Germinal center (tissue), 1 donor: ENCODE measurements at regions not wholly inside any gene's neighbourhood (a gene's known extent, or its start where the extent isn't known, plus 50 kb on each side); places are given as distances from the start of the nearest gene placed in this dataset.

Source experiments
- DNase-seq: peaks from one replicate; pipeline ENCODE4 v3.0.0; 2012; ENCODE audit warnings: mixed read lengths, low spot score

- no peak for DNase-seq
Measured at GRCh38 chr1:112219267-112219666, 176.7 kb upstream of the CTTNBP2NL start.

GRCh38 chr1:112230232-112230631 lies 165.8 kb upstream of the CTTNBP2NL start:
- DNase-seq: no peak

- no peak for DNase-seq
Measured at GRCh38 chr1:112231331-112231730, 164.7 kb upstream of the CTTNBP2NL start.

GRCh38 chr1:112232848-112233247 lies 163.2 kb upstream of the CTTNBP2NL start:
- no peak for DNase-seq

- no peak for DNase-seq
Measured at GRCh38 chr1:112234710-112235109, 161.3 kb upstream of the CTTNBP2NL start.

GRCh38 chr1:112237983-112238545 lies 157.9 kb upstream of the CTTNBP2NL start:
- no peak for DNase-seq

GRCh38 chr1:112239683-112240330 lies 156.2 kb upstream of the CTTNBP2NL start:
- no peak for DNase-seq

GRCh38 chr1:112242470-112242869 lies 153.5 kb upstream of the CTTNBP2NL start:
- no peak for DNase-seq

GRCh38 chr1:112244131-112244530 lies 151.9 kb upstream of the CTTNBP2NL start:
- no peak for DNase-seq

GRCh38 chr1:112245114-112245513 lies 150.9 kb upstream of the CTTNBP2NL start:
- DNase-seq: no peak

- DNase-seq: no peak
Measured at GRCh38 chr1:112247036-112247597, 148.9 kb upstream of the CTTNBP2NL start.

- DNase-seq: no peak
Measured at GRCh38 chr1:112247961-112248360, 148.1 kb upstream of the CTTNBP2NL start.

- no peak for DNase-seq
Measured at GRCh38 chr1:112250892-112251291, 145.1 kb upstream of the CTTNBP2NL start.

GRCh38 chr1:112251766-112252506 lies 144.1 kb upstream of the CTTNBP2NL start:
- DNase-seq: no peak

- no peak for DNase-seq
Measured at GRCh38 chr1:112253366-112253765, 142.6 kb upstream of the CTTNBP2NL start.

- no peak for DNase-seq
Measured at GRCh38 chr1:112255080-112255479, 140.9 kb upstream of the CTTNBP2NL start.

- no peak for DNase-seq
Measured at GRCh38 chr1:112256411-112256810, 139.6 kb upstream of the CTTNBP2NL start.

GRCh38 chr1:112257043-112257835 lies 138.8 kb upstream of the CTTNBP2NL start:
- DNase-seq: no peak

- DNase-seq: no peak
Measured at GRCh38 chr1:112260699-112261098, 135.3 kb upstream of the CTTNBP2NL start.

GRCh38 chr1:112262316-112262715 lies 133.7 kb upstream of the CTTNBP2NL start:
- no peak for DNase-seq

- no peak for DNase-seq
Measured at GRCh38 chr1:112263042-112263441, 133.0 kb upstream of the CTTNBP2NL start.

GRCh38 chr1:112263453-112263852 lies 132.6 kb upstream of the CTTNBP2NL start:
- DNase-seq: no peak
